ENCODE measurements at regions not wholly inside any gene's neighbourhood (a gene's known extent, or its start where the extent isn't known, plus 50 kb on each side); places are given as distances from the start of the nearest gene placed in this dataset.
A peak's percentile ranks its signal among the peaks of the same experiment; 100 is the strongest.

- no peak overlapping the region for H3K4me3 ChIP-seq (ENCODE audit: low read depth, low read length)
- in situ Hi-C loops (cut with HindIII; ENCODE audit: low sequenced_read_pairs) = no loop called here
- no peak for TF ChIP-seq CTCF (IDR thresholded peaks at IDR 0.05; ENCODE audit: low read depth, low read length)
- DNase-seq (ENCODE audit: low read depth, low spot score) = no peak
Measured at GRCh38 chr20:10898552-10898951, 224.8 kb upstream of the JAG1 start.

- in situ Hi-C loops (cut with HindIII; ENCODE audit: low sequenced_read_pairs) = no loop called here
- no peak overlapping the region for H3K4me3 ChIP-seq (ENCODE audit: low read depth, low read length)
- TF ChIP-seq CTCF (IDR thresholded peaks at IDR 0.05; ENCODE audit: low read depth, low read length) = no peak
- no peak for DNase-seq (ENCODE audit: low read depth, low spot score)
Measured at GRCh38 chr20:10902174-10902573, 228.4 kb upstream of the JAG1 start.

- no peak overlapping the region for H3K4me3 ChIP-seq (ENCODE audit: low read depth, low read length)
- TF ChIP-seq CTCF (IDR thresholded peaks at IDR 0.05; ENCODE audit: low read depth, low read length) = no peak
- no peak for DNase-seq (ENCODE audit: low read depth, low spot score)
- in situ Hi-C loops (cut with HindIII; ENCODE audit: low sequenced_read_pairs) = no loop called here
Measured at GRCh38 chr20:10902576-10903282, 228.9 kb upstream of the JAG1 start.

GRCh38 chr20:10906834-10907233, 233.0 kb upstream of the JAG1 start:
- in situ Hi-C loops (cut with HindIII; ENCODE audit: low sequenced_read_pairs) = no loop called here
- no peak overlapping the region for H3K4me3 ChIP-seq (ENCODE audit: low read depth, low read length)
- DNase-seq (ENCODE audit: low read depth, low spot score) = no peak
- no peak for TF ChIP-seq CTCF (IDR thresholded peaks at IDR 0.05; ENCODE audit: low read depth, low read length)

GRCh38 chr20:10909803-10910202, 236.0 kb upstream of the JAG1 start:
- TF ChIP-seq CTCF (IDR thresholded peaks at IDR 0.05; ENCODE audit: low read depth, low read length) = no peak
- in situ Hi-C loops (cut with HindIII; ENCODE audit: low sequenced_read_pairs) = no loop called here
- no peak overlapping the region for H3K4me3 ChIP-seq (ENCODE audit: low read depth, low read length)
- DNase-seq (ENCODE audit: low read depth, low spot score) = no peak

GRCh38 chr20:10910535-10911178, 236.9 kb upstream of the JAG1 start:
- no peak overlapping the region for H3K4me3 ChIP-seq (ENCODE audit: low read depth, low read length)
- peak; percentile 39 for DNase-seq (ENCODE audit: low read depth, low spot score)
- in situ Hi-C loops (cut with HindIII; ENCODE audit: low sequenced_read_pairs) = no loop called here
- peak; percentile 37 for TF ChIP-seq CTCF (IDR thresholded peaks at IDR 0.05; ENCODE audit: low read depth, low read length)

All from astrocyte of the spinal cord (primary cell).